SK-N-SH (cell line): ENCODE measurements at regions not wholly inside any gene's neighbourhood (a gene's known extent, or its start where the extent isn't known, plus 50 kb on each side); places are given as distances from the start of the nearest gene placed in this dataset.

Experiments used
- CTCF ChIA-PET: fragments of 300-600, 350-600 bp; formaldehyde crosslinking; extraction: SDS; loops from one replicate; lab custom pipeline; 2021; lab: Yijun Ruan, JAX
- POLR2A ChIA-PET: fragments of 350-600 bp; sonication (Branson Sonifier 250); formaldehyde crosslinking; extraction: SDS; loops from one replicate; lab custom pipeline; 2020; ENCODE audit warnings: antibody characterized with exemption, inconsistent platforms; lab: Yijun Ruan, JAX
- DNase-seq: peaks from one replicate; pipeline ENCODE4 v3.0.0; 2012
- H2AFZ ChIP-seq: fragments of 200-600 bp; sonication (generic); 2 replicates; pipeline ENCODE4 v1.8.1; 2016; ENCODE audit warnings: antibody characterized with exemption, mild to moderate bottlenecking, low read depth
- H3F3A ChIP-seq: fragments of 200-600 bp; sonication (generic); replicated peaks from 2 replicates; pipeline ENCODE3; 2016; ENCODE audit warnings: antibody characterized with exemption, mild to moderate bottlenecking; ENCODE audit not compliant: insufficient read depth
- H3K27ac ChIP-seq, 2 experiments: fragments of 200-500 bp in 1 of 2; fragments of 200-600 bp in 1 of 2; sonication (Bioruptor generic) in 1 of 2; sonication (generic), shearing (Covaris generic) in 1 of 2; 2 replicates each; pipeline versions ENCODE4 v1.5.1 to v1.6.1; 2014 to 2016; ENCODE audit warnings: low read depth in 2 of 2, inconsistent platforms in 1 of 2, low read length in 1 of 2, mild to moderate bottlenecking in 1 of 2, mixed read lengths in 1 of 2
- H3K27me3 ChIP-seq: fragments of 200-600 bp; sonication (generic), shearing (Covaris generic); 2 replicates; pipeline ENCODE4 v1.6.1; 2016; ENCODE audit warnings: mixed run types; ENCODE audit not compliant: insufficient read depth
- H3K36me3 ChIP-seq, 2 experiments: fragments of 200-500 bp in 1 of 2; fragments of 200-600 bp in 1 of 2; sonication (Bioruptor generic) in 1 of 2; sonication (generic) in 1 of 2; replicated peaks in 1 of 2; 2 replicates each; pipeline versions ENCODE3 to v1.5.1; 2014 to 2016; ENCODE audit warnings: low read length in 1 of 2, mild to moderate bottlenecking in 1 of 2; ENCODE audit not compliant: insufficient read depth in 2 of 2, control insufficient read depth in 1 of 2
- H3K4me1 ChIP-seq, 2 experiments: fragments of 200-500 bp in 1 of 2; fragments of 200-600 bp in 1 of 2; sonication (Bioruptor generic) in 1 of 2; sonication (generic), shearing (Covaris generic) in 1 of 2; 2 replicates each; pipeline versions ENCODE4 v1.5.1 to v1.6.1; 2014 to 2016; ENCODE audit warnings: low read depth in 1 of 2, low read length in 1 of 2, mixed run types in 1 of 2; ENCODE audit not compliant: insufficient read depth in 2 of 2, control insufficient read depth in 1 of 2
- H3K4me2 ChIP-seq: fragments of 200-600 bp; sonication (generic), shearing (Covaris generic); 2 replicates; pipeline ENCODE4 v1.6.1; 2017; ENCODE audit warnings: mixed run types
- H3K4me3 ChIP-seq, 2 experiments: fragments of 200-500 bp in 1 of 2; fragments of 200-600 bp in 1 of 2; sonication (Bioruptor generic) in 1 of 2; sonication (generic), shearing (Covaris generic) in 1 of 2; 2 replicates each; pipeline versions ENCODE4 v1.5.1 to v1.8.1; 2014 to 2016; ENCODE audit warnings: low read depth in 2 of 2, inconsistent platforms in 1 of 2, low read length in 1 of 2, mild to moderate bottlenecking in 1 of 2, mixed read lengths in 1 of 2, moderate library complexity in 1 of 2
- H3K79me2 ChIP-seq: fragments of 200-600 bp; sonication (generic); 2 replicates; pipeline ENCODE4 v1.8.1; 2017; ENCODE audit warnings: mild to moderate bottlenecking; ENCODE audit not compliant: insufficient read depth
- H3K9ac ChIP-seq: fragments of 200-600 bp; sonication (generic); 2 replicates; pipeline ENCODE4 v1.6.1; 2017; ENCODE audit warnings: mixed run types
- H3K9me2 ChIP-seq: fragments of 200-600 bp; sonication (generic); 2 replicates; pipeline ENCODE4 v1.6.1; 2017; ENCODE audit warnings: mixed run types
- H3K9me3 ChIP-seq: fragments of 200-600 bp; sonication (generic); 2 replicates; pipeline ENCODE4 v1.6.1; 2017; ENCODE audit warnings: mixed run types, mild to moderate bottlenecking, moderate library complexity
- H4K20me1 ChIP-seq: fragments of 200-600 bp; sonication (generic); 2 replicates; pipeline ENCODE4 v1.6.1; 2017; ENCODE audit warnings: mild to moderate bottlenecking, mixed run types; ENCODE audit not compliant: insufficient read depth
- CTCF ChIP-seq: fragments of 200-600 bp; sonication (generic); IDR thresholded peaks from 2 replicates; pipeline ENCODE4 v1.6.1; 2017; ENCODE audit warnings: antibody characterized with exemption, mild to moderate bottlenecking, moderate library complexity
- EP300 ChIP-seq, 2 experiments: IDR thresholded peaks; 2 replicates each; pipeline versions ENCODE4 v1.4.0 to v1.6.1; 2012; ENCODE audit warnings: borderline replicate concordance in 1 of 2, low read depth in 1 of 2, low read length in 1 of 2
- FOSL2 ChIP-seq: IDR thresholded peaks from 2 replicates; pipeline ENCODE4 v1.4.0; 2012; ENCODE audit warnings: low read depth, mild to moderate bottlenecking, moderate library complexity, borderline replicate concordance
- FOXJ3 ChIP-seq: sonication (generic); formaldehyde crosslinking; IDR thresholded peaks from 2 replicates; pipeline ENCODE4 v1.5.1; 2020; ENCODE audit warnings: mild to moderate bottlenecking, missing genetic modification reagents
- FOXM1 ChIP-seq: IDR thresholded peaks from 2 replicates; pipeline ENCODE4 v1.4.0; 2012; ENCODE audit warnings: low read depth, mild to moderate bottlenecking
- GABPA ChIP-seq: IDR thresholded peaks from 2 replicates; pipeline ENCODE4 v1.4.0; 2012; ENCODE audit warnings: low read depth, mild to moderate bottlenecking
- MEF2A ChIP-seq: IDR thresholded peaks from 2 replicates; pipeline ENCODE4 v1.4.0; 2012; ENCODE audit warnings: low read depth, borderline replicate concordance
- NFIC ChIP-seq: IDR thresholded peaks from 2 replicates; pipeline ENCODE4 v1.4.0; 2012; ENCODE audit warnings: borderline replicate concordance
- NRF1 ChIP-seq: IDR thresholded peaks from 2 replicates; pipeline ENCODE4 v1.6.1; 2012; ENCODE audit warnings: low read depth, mild to moderate bottlenecking, low read length
- RAD21 ChIP-seq: IDR thresholded peaks from 2 replicates; pipeline ENCODE4 v1.6.1; 2012; ENCODE audit warnings: mild to moderate bottlenecking, low read length
- REST ChIP-seq: IDR thresholded peaks from 2 replicates; pipeline ENCODE4 v1.6.1; 2012; ENCODE audit warnings: mild to moderate bottlenecking, low read depth, low read length, moderate library complexity
- SIN3A ChIP-seq: IDR thresholded peaks from 2 replicates; pipeline ENCODE4 v1.6.1; 2012; ENCODE audit warnings: low read depth, mild to moderate bottlenecking, low read length, moderate library complexity, borderline replicate concordance
- SMC3 ChIP-seq: IDR thresholded peaks from 2 replicates; pipeline ENCODE4 v1.6.1; 2012; ENCODE audit warnings: low read depth, low read length, improper control_type of control experiment
- TCF12 ChIP-seq: IDR thresholded peaks from 2 replicates; pipeline ENCODE4 v1.4.0; 2012
- TEAD4 ChIP-seq: IDR thresholded peaks from 2 replicates; pipeline ENCODE4 v1.4.0; 2012; ENCODE audit warnings: mild to moderate bottlenecking, borderline replicate concordance; ENCODE audit not compliant: insufficient read depth
- USF1 ChIP-seq: IDR thresholded peaks from 2 replicates; pipeline ENCODE4 v1.4.0; 2012; ENCODE audit warnings: low read depth, borderline replicate concordance
- USF2 ChIP-seq: fragments of 150-350 bp; IDR thresholded peaks from 2 replicates; pipeline ENCODE4 v1.6.1; 2017; ENCODE audit warnings: antibody characterized with exemption, low read length, low read depth, borderline replicate concordance
- YY1 ChIP-seq: IDR thresholded peaks from 2 replicates; pipeline ENCODE4 v1.4.0; 2012; ENCODE audit warnings: low read depth, mild to moderate bottlenecking
- ZBTB33 ChIP-seq: IDR thresholded peaks from 2 replicates; pipeline ENCODE4 v1.4.0; 2012; ENCODE audit warnings: low read depth, borderline replicate concordance
- WGBS: methylation state at CpG from one replicate; pipeline ENCODE4 v1.1.6; 2017; ENCODE audit warnings: low lambda C conversion rate; 5-methylcytosine and 5-hydroxymethylcytosine counted together

- TF ChIP-seq USF2 (no peak), TEAD4 (no peak), EP300 (IDR thresholded peaks at IDR 0.05; ENCODE audit: borderline replicate concordance in 1 of 2, low read depth in 1 of 2, low read length in 1 of 2) (no peak), CTCF (no peak), SMC3 (no peak)
- TF ChIP-seq, all 33 proteins: peak for 0
Measured at GRCh38 chr5:118293378-118293777, 695.0 kb downstream of the DTWD2 start (continued).

- TF ChIP-seq ZBTB33 (no peak), EP300 (IDR thresholded peaks at IDR 0.05; ENCODE audit: borderline replicate concordance in 1 of 2, low read depth in 1 of 2, low read length in 1 of 2) (no peak), MEF2A (no peak), CTCF (no peak), YY1 (no peak), FOXM1 (no peak), NRF1 (no peak), SIN3A (no peak), SMC3 (no peak), USF1 (no peak), GABPA (no peak), FOSL2 (no peak), RAD21 (no peak), NFIC (no peak), FOXJ3 (no peak), REST (no peak), TCF12 (no peak)
- Histone ChIP-seq H3K9me2 (no peaks in the 10 kb centered on the region), H4K20me1 (no peaks in the 10 kb centered on the region), H3K4me1 (no peaks in the 10 kb centered on the region), H3K27ac (no peak overlapping the region), H3K9ac (no peak overlapping the region), H3K79me2 (no peaks in the 10 kb centered on the region), H3K4me3 (no peak overlapping the region), H3K4me2 (no peak overlapping the region), H2AFZ (no peak overlapping the region), H3K27me3 (no peaks in the 10 kb centered on the region), H3F3A (no peaks in the 10 kb centered on the region), H3K36me3 (no peaks in the 10 kb centered on the region), H3K9me3 (no peaks in the 10 kb centered on the region)
- CTCF ChIA-PET, result no interaction called here
- 35% methylated on average over 1 of the region's 1 CpG for WGBS
- POLR2A ChIA-PET, result no interaction called here
- DNase-seq, result no peak
Measured at GRCh38 chr5:118290204-118290603, 698.1 kb downstream of the DTWD2 start.
